ENCODE measurements at regions not wholly inside any gene's neighbourhood (a gene's known extent, or its start where the extent isn't known, plus 50 kb on each side); places are given as distances from the start of the nearest gene placed in this dataset.

- TF ChIP-seq CTCF (IDR thresholded peaks at IDR 0.05) (no peak), POLR2A (IDR thresholded peaks at IDR 0.05) (no peak)
Observed at GRCh38 chr16:73874324-73874723, 422.3 kb upstream of the PSMD7 start.

Measured in suprapubic skin (tissue), 3 donors.